K562 (cell line): ENCODE measurements at regions not wholly inside any gene's neighbourhood (a gene's known extent, or its start where the extent isn't known, plus 50 kb on each side); places are given as distances from the start of the nearest gene placed in this dataset.

Experiments used
- ATAC-seq: fragments of 200-7000 bp; cut with Tn5 transposase; 3 replicates; pipeline ENCODE4 v1.9.1; 2020; ENCODE audit warnings: moderate library complexity
- BruUV-seq: library from RNA; stranded (reverse); fragments of 400-500 nt; replicated peaks from 2 replicates; lab custom pipeline; 2021; lab: Mats Ljungman, UMichigan
- CTCF ChIA-PET: fragments of 300-600 bp; formaldehyde crosslinking; extraction: SDS; loops from one replicate; lab custom pipeline; 2021; ENCODE audit warnings: low intra/inter-chr PET ratio; lab: Yijun Ruan, JAX
- POLR2A ChIA-PET: fragments of 300-600, 350-650 bp; sonication (Branson Sonifier 250); formaldehyde crosslinking; extraction: SDS; loops from one replicate; lab custom pipeline; 2021; ENCODE audit warnings: antibody characterized with exemption, inconsistent platforms; lab: Yijun Ruan, JAX
- DNase-seq, 4 experiments: peaks; one replicate each; pipeline versions ENCODE4 v3.0.0 to v3.0.0-alpha.2; 2011 to 2018; ENCODE audit warnings: low spot score in 3 of 4, mixed read lengths in 3 of 4; ENCODE audit errors: extremely low read depth in 1 of 4
- FAIRE-seq: peaks from 2 replicates; lab custom pipeline; 2011; peaks lifted over from hg19 to GRCh38; lab: Jason Lieb, UNC
- H2AFZ ChIP-seq: 2 replicates; pipeline ENCODE4 v1.6.0; 2011; ENCODE audit warnings: low read depth, low read length, control low read depth, inconsistent platforms
- H3K27ac ChIP-seq: fragments of 200-600 bp; 3 replicates; pipeline ENCODE4 v1.8.0; 2011; ENCODE audit warnings: low read depth, mild to moderate bottlenecking, control low read depth, inconsistent platforms, low read length, moderate library complexity, mixed read lengths; ENCODE audit errors: extremely low read depth
- H3K27me3 ChIP-seq, 2 experiments: fragments of 300-600 bp in 1 of 2; 2 replicates in 1 of 2; 3 replicates in 1 of 2; pipeline versions ENCODE4 v1.6.0 to v1.8.0; 2011; ENCODE audit warnings: inconsistent platforms in 2 of 2, low read length in 2 of 2, mild to moderate bottlenecking in 1 of 2, mixed read lengths in 1 of 2, moderate library complexity in 1 of 2; ENCODE audit not compliant: control insufficient read depth in 2 of 2, insufficient read depth in 2 of 2
- H3K36me3 ChIP-seq: fragments of 300-600 bp; 3 replicates; pipeline ENCODE4 v1.8.0; 2011; ENCODE audit warnings: mild to moderate bottlenecking, low read length, inconsistent platforms; ENCODE audit not compliant: control insufficient read depth, insufficient read depth
- H3K4me1 ChIP-seq, 2 experiments: fragments of 200-600 bp in 1 of 2; replicated peaks in 1 of 2; 2 replicates in 1 of 2; 3 replicates in 1 of 2; pipeline versions ENCODE4 v1.5.1 to v1.8.0; 2011; ENCODE audit warnings: inconsistent platforms in 2 of 2, low read length in 2 of 2, mild to moderate bottlenecking in 1 of 2, mixed read lengths in 1 of 2, moderate library complexity in 1 of 2; ENCODE audit not compliant: control insufficient read depth in 2 of 2, insufficient read depth in 2 of 2
- H3K4me2 ChIP-seq: 2 replicates; pipeline ENCODE4 v1.6.1; 2011; ENCODE audit warnings: low read length, control low read depth, inconsistent platforms, mixed read lengths; ENCODE audit not compliant: insufficient read depth
- H3K4me3 ChIP-seq: fragments of 200-600 bp; sonication (generic), shearing (Covaris generic); 2 replicates; pipeline ENCODE4 v1.5.1; 2016; ENCODE audit warnings: control low read depth, inconsistent platforms
- H3K79me2 ChIP-seq: fragments of 200-600 bp; 3 replicates; pipeline ENCODE4 v1.8.0; 2011; ENCODE audit warnings: low read length, inconsistent platforms; ENCODE audit not compliant: control insufficient read depth, insufficient read depth
- H3K9ac ChIP-seq, 2 experiments: 2 replicates each; pipeline versions ENCODE4 v1.6.0 to v1.6.1; 2011; ENCODE audit warnings: low read depth in 2 of 2, low read length in 2 of 2, control low read depth in 1 of 2, inconsistent platforms in 1 of 2, mild to moderate bottlenecking in 1 of 2, mixed read lengths in 1 of 2; ENCODE audit not compliant: insufficient read depth in 1 of 2
- H3K9me1 ChIP-seq: one replicate; pipeline ENCODE4 v1.6.0; 2011; ENCODE audit warnings: inconsistent platforms, mild to moderate bottlenecking, low read length, moderate library complexity; ENCODE audit not compliant: control insufficient read depth, insufficient read depth
- H3K9me3 ChIP-seq: replicated peaks from 2 replicates; pipeline ENCODE4 v1.5.1; 2011; ENCODE audit warnings: low read depth, low read length, inconsistent platforms; ENCODE audit not compliant: control insufficient read depth, insufficient read depth
- H4K20me1 ChIP-seq: replicated peaks from 2 replicates; pipeline ENCODE4 v1.6.1; 2011; ENCODE audit warnings: low read length, inconsistent platforms, mixed read lengths; ENCODE audit not compliant: control insufficient read depth, insufficient read depth
- BCL6 ChIP-seq: fragments of 250-450 bp; sonication (Bioruptor Pico); IDR thresholded peaks from 2 replicates; pipeline ENCODE4 v1.4.0; 2020
- BRD9 ChIP-seq: fragments of 450-650 bp; IDR thresholded peaks from 2 replicates; pipeline ENCODE4 v1.6.1; 2018; ENCODE audit warnings: low read depth; ENCODE audit not compliant: partially characterized antibody
- CBX5 ChIP-seq: IDR thresholded peaks from 2 replicates; pipeline ENCODE4 v1.6.1; 2014; ENCODE audit warnings: low read depth, borderline replicate concordance
- CTCFL ChIP-seq: IDR thresholded peaks from 2 replicates; pipeline ENCODE4 v1.6.1; 2011; ENCODE audit warnings: borderline replicate concordance, low read depth, mild to moderate bottlenecking, moderate library complexity, low read length; ENCODE audit not compliant: insufficient read depth, poor library complexity, severe bottlenecking
- DPF2 ChIP-seq: fragments of 450-650 bp; IDR thresholded peaks from 2 replicates; pipeline ENCODE4 v1.6.1; 2016
- MBD2 ChIP-seq: sonication (generic); IDR thresholded peaks from 2 replicates; pipeline ENCODE4 v1.6.1; 2016; ENCODE audit warnings: low read depth, borderline replicate concordance
- RCOR1 ChIP-seq, 2 experiments: IDR thresholded peaks; 2 replicates each; pipeline ENCODE4 v1.6.1; 2012; ENCODE audit warnings: low read depth in 2 of 2, low read length in 2 of 2, borderline replicate concordance in 1 of 2, improper control_type of control experiment in 1 of 2
- SIN3B ChIP-seq: fragments of 450-650 bp; IDR thresholded peaks from 2 replicates; pipeline ENCODE4 v1.6.1; 2017; ENCODE audit warnings: low read depth, mild to moderate bottlenecking, moderate library complexity
- THRA ChIP-seq: fragments of 450-650 bp; IDR thresholded peaks from 2 replicates; pipeline ENCODE4 v1.6.1; 2017; ENCODE audit warnings: mild to moderate bottlenecking, moderate library complexity
- TRIM24 ChIP-seq, 2 experiments: fragments of 450-650 bp; IDR thresholded peaks; 2 replicates each; pipeline ENCODE4 v1.6.1; 2016
- TRIM28 ChIP-seq: fragments of 450-650 bp; IDR thresholded peaks from 2 replicates; pipeline ENCODE4 v1.6.1; 2017
- XRCC4 ChIP-seq: IDR thresholded peaks from one replicate; pipeline ENCODE4 v1.6.1; 2011; ENCODE audit not compliant: insufficient read depth, insufficient read length; ENCODE audit errors: extremely low read depth
- ZNF583 ChIP-seq: fragments of 250-450 bp; sonication (Bioruptor Pico); IDR thresholded peaks from 2 replicates; pipeline ENCODE4 v1.4.0; 2020
- ZNF764 ChIP-seq: fragments of 250-450 bp; sonication (Bioruptor Pico); IDR thresholded peaks from 2 replicates; pipeline ENCODE4 v1.4.0; 2020; ENCODE audit warnings: low read depth, mild to moderate bottlenecking, moderate library complexity
- WGBS: fragments of 100-300 bp; shearing (Covaris generic); methylation state at CpG from one replicate; pipeline ENCODE4 v1.1.6; 2016; ENCODE audit warnings: low coverage, mixed read lengths; ENCODE audit not compliant: insufficient coverage; ENCODE audit errors: missing lambda C conversion rate; 5-methylcytosine and 5-hydroxymethylcytosine counted together
- in situ Hi-C: fragments of 300-500 bp; cut with MboI; formaldehyde crosslinking; loops from 4 replicates; pipeline ENCODE4 v1.15.0; 2018; ENCODE audit warnings: inconsistent platforms, mixed read lengths
- intact Hi-C: fragments of 100-400 bp; cut with micrococcal nuclease; formaldehyde crosslinking; loops from 2 replicates; pipeline ENCODE4 v1.14.2; 2022

GRCh38 chr1:60583696-60584095 lies 498.7 kb upstream of the NFIA start (continued):
- TF ChIP-seq BRD9: no peak
- peak; percentile 93 for TF ChIP-seq CBX5
- no peak for TF ChIP-seq THRA
- TF ChIP-seq BCL6: no peak
- TF ChIP-seq SIN3B: no peak
- no peak for TF ChIP-seq RCOR1 (IDR thresholded peaks at IDR 0.05; ENCODE audit: borderline replicate concordance in 1 of 2, low read depth in 2 of 2, low read length in 2 of 2)
- TF ChIP-seq TRIM24 (IDR thresholded peaks at IDR 0.05): peak in 1 of 2 experiments; percentile 41; a peak in 1 of 4 replicates
- peak; percentile 88 for TF ChIP-seq TRIM28

- intact Hi-C loops (no loop called here), in situ Hi-C loops (no loop called here)
- ATAC-seq (no peak), DNase-seq (no peak), FAIRE-seq (no peak)
- Histone ChIP-seq H3K9me3 (0 out of 2 replicates have a peak, but pooled peaks cover 2% of the 10 kb centered on the region), H2AFZ (no peak overlapping the region), H3K4me1 (no peaks in the 10 kb centered on the region), H3K27me3 (no peaks in the 10 kb centered on the region), H3K4me2 (no peak overlapping the region), H3K27ac (no peak overlapping the region), H3K79me2 (no peaks in the 10 kb centered on the region), H3K9ac (no peak overlapping the region), H3K4me3 (no peak overlapping the region), H3K36me3 (no peaks in the 10 kb centered on the region), H3K9me1 (no peaks in the 10 kb centered on the region), H4K20me1 (no peaks in the 10 kb centered on the region)
- BruUV-seq: no TSS peak
- ChIA-PET POLR2A (no interaction called here), CTCF (no interaction called here)
- WGBS: 27% methylated on average over 7 of the region's 7 CpGs
- TF ChIP-seq ZNF583 (CRISPR knock-in tag): no peak
- no peak for TF ChIP-seq XRCC4
- no peak for TF ChIP-seq MBD2
- TF ChIP-seq ZNF764 (CRISPR knock-in tag): no peak
- TF ChIP-seq DPF2: no peak
- no peak for TF ChIP-seq CTCFL
These were observed 500.7 kb upstream of the NFIA start for GRCh38 chr1:60581455-60582220.
